ENCODE measurements at regions not wholly inside any gene's neighbourhood (a gene's known extent, or its start where the extent isn't known, plus 50 kb on each side); places are given as distances from the start of the nearest gene placed in this dataset.

- TF ChIP-seq CTCF (IDR thresholded peaks at IDR 0.05; ENCODE audit: low read depth, low read length) = no peak
- no peak for DNase-seq (ENCODE audit: low read depth, low spot score)
- no peak overlapping the region for H3K4me3 ChIP-seq (ENCODE audit: low read depth, low read length)
- in situ Hi-C loops (cut with HindIII; ENCODE audit: low sequenced_read_pairs) = no loop called here
These were observed 547.6 kb downstream of the BNC2 start for GRCh38 chr9:16322849-16323248.

GRCh38 chr9:16325966-16326365 lies 544.5 kb downstream of the BNC2 start:
- no peak for TF ChIP-seq CTCF (IDR thresholded peaks at IDR 0.05; ENCODE audit: low read depth, low read length)
- no peak overlapping the region for H3K4me3 ChIP-seq (ENCODE audit: low read depth, low read length)
- in situ Hi-C loops (cut with HindIII; ENCODE audit: low sequenced_read_pairs) = no loop called here
- DNase-seq (ENCODE audit: low read depth, low spot score) = no peak

DNA sequence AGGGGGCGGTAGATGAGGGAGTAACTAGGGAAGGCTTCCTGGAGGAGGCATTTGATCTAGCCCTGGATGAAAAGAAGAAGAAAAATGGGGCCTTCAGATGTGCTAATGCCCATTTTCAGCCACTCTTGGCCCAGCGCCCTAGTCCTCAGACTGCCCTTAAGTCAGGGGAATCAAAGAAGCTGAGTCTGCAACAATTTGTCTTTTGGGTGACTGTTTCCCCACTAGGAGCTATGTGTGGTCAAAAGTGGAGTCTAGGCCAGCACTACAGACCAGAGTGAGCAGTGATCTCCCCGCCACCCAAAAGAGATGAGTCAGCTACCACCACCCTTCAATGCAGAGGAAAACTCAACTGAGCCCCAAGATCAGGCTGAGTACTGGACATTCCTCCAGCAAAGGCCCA lies 542.1 kb downstream of the BNC2 start:
- in situ Hi-C loops (cut with HindIII; ENCODE audit: low sequenced_read_pairs) = no loop called here

DNA sequence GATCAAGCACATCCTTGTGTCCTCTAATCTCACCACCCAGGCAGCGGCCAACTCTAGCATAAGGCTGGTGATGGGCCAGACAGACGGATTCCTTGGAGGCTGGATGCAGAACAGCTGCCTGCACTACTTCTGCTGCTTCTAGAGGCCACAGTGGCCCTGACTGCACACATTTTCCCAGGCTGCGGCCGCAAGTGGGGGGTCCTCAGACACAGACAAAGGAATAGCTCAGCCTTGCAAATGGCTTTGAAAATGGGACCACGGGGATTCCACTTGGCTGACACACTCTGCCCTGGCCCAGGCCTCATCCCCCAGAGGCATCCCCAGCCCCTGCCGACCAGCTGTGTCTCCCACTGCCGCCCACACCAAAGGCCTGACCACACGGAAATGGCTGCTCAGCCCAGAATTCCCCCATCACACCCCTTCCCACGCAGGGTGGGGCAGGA lies 540.8 kb downstream of the BNC2 start:
- no peak for TF ChIP-seq CTCF (IDR thresholded peaks at IDR 0.05; ENCODE audit: low read depth, low read length)
- no peak overlapping the region for H3K4me3 ChIP-seq (ENCODE audit: low read depth, low read length)
- in situ Hi-C loops (cut with HindIII; ENCODE audit: low sequenced_read_pairs) = no loop called here
- peak; percentile 84 for DNase-seq (ENCODE audit: low read depth, low spot score)

More for the DNA sequence above, 542.1 kb downstream of the BNC2 start:
- DNase-seq (ENCODE audit: low read depth, low spot score) = peak; percentile 46
- no peak overlapping the region for H3K4me3 ChIP-seq (ENCODE audit: low read depth, low read length)
- TF ChIP-seq CTCF (IDR thresholded peaks at IDR 0.05; ENCODE audit: low read depth, low read length) = no peak

DNA sequence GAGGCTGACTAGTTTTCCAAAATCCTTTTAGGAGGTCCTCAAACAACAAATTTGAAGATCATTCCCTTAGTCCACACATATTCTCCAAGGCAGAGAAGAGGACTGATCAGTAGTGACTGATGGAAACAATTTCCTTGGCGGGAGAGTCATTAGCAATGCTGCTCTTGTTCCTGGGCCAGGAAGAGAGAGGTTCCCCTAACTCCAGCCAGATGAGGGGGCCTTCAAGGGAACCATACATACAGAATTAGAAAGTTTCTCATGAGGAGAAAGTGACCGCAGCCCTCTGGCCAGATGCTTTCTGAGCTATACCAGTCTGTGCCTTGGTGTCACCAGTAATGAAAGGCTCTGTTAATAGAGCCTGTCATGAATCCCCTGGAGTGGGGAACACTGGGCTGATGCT lies 539.4 kb downstream of the BNC2 start:
- no peak overlapping the region for H3K4me3 ChIP-seq (ENCODE audit: low read depth, low read length)
- no peak for TF ChIP-seq CTCF (IDR thresholded peaks at IDR 0.05; ENCODE audit: low read depth, low read length)
- in situ Hi-C loops (cut with HindIII; ENCODE audit: low sequenced_read_pairs) = no loop called here
- DNase-seq (ENCODE audit: low read depth, low spot score) = no peak

GRCh38 chr9:16331527-16331926 lies 538.9 kb downstream of the BNC2 start:
- no peak for TF ChIP-seq CTCF (IDR thresholded peaks at IDR 0.05; ENCODE audit: low read depth, low read length)
- H3K4me3 ChIP-seq (ENCODE audit: low read depth, low read length) = no peak overlapping the region
- in situ Hi-C loops (cut with HindIII; ENCODE audit: low sequenced_read_pairs) = no loop called here

GRCh38 chr9:16333691-16334090 lies 536.8 kb downstream of the BNC2 start:
- no peak overlapping the region for H3K4me3 ChIP-seq (ENCODE audit: low read depth, low read length)
- no peak for DNase-seq (ENCODE audit: low read depth, low spot score)
- no peak for TF ChIP-seq CTCF (IDR thresholded peaks at IDR 0.05; ENCODE audit: low read depth, low read length)
- in situ Hi-C loops (cut with HindIII; ENCODE audit: low sequenced_read_pairs) = no loop called here

More at GRCh38 chr9:16331527-16331926, 538.9 kb downstream of the BNC2 start:
- DNase-seq (ENCODE audit: low read depth, low spot score) = no peak

Data from astrocyte of the spinal cord (primary cell).